Panc1 (cell line): ENCODE measurements at regions not wholly inside any gene's neighbourhood (a gene's known extent, or its start where the extent isn't known, plus 50 kb on each side); places are given as distances from the start of the nearest gene placed in this dataset.
A peak's percentile ranks its signal among the peaks of the same experiment; 100 is the strongest.

Experiments used
- ATAC-seq: fragments of 200-7000 bp; cut with Tn5 transposase; 2 replicates; pipeline ENCODE4 v1.9.1; 2020; ENCODE audit warnings: mild to moderate bottlenecking, moderate library complexity
- BruUV-seq: library from RNA; stranded (reverse); fragments of 400-500 nt; replicated peaks from 2 replicates; lab custom pipeline; 2021; lab: Mats Ljungman, UMichigan
- CTCF ChIA-PET: fragments of 300-600 bp; sonication (Branson Sonifier 250); formaldehyde crosslinking; loops from one replicate; lab custom pipeline; 2022; ENCODE audit warnings: antibody characterized with exemption; lab: Charles Lee
- POLR2A ChIA-PET: fragments of 300-600 bp; sonication (Branson Sonifier 250); formaldehyde crosslinking; loops from one replicate; lab custom pipeline; 2022; ENCODE audit warnings: antibody characterized with exemption; lab: Charles Lee
- DNase-seq: peaks from one replicate; pipeline ENCODE4 v3.0.0-alpha.2; 2010; ENCODE audit warnings: low read depth, low spot score
- H3K27ac ChIP-seq: 2 replicates; pipeline ENCODE4 v1.5.1; 2011; ENCODE audit warnings: mild to moderate bottlenecking, low read length, inconsistent platforms
- H3K27me3 ChIP-seq: fragments of 200-500 bp; sonication (Bioruptor generic); 2 replicates; pipeline ENCODE4 v1.6.0; 2014; ENCODE audit warnings: low read length, inconsistent platforms; ENCODE audit not compliant: control insufficient read depth, insufficient read depth
- H3K36me3 ChIP-seq: fragments of 200-500 bp; sonication (Bioruptor generic); 2 replicates; pipeline ENCODE4 v1.5.1; 2014; ENCODE audit warnings: inconsistent platforms, mild to moderate bottlenecking, low read length, moderate library complexity; ENCODE audit not compliant: control insufficient read depth, insufficient read depth
- H3K4me1 ChIP-seq: 2 replicates; pipeline ENCODE4 v1.5.1; 2011; ENCODE audit warnings: inconsistent platforms, mild to moderate bottlenecking, low read length, moderate library complexity; ENCODE audit not compliant: control insufficient read depth, insufficient read depth
- H3K4me3 ChIP-seq, 2 experiments: 2 replicates each; pipeline ENCODE4 v1.5.1; 2011 to 2012; ENCODE audit warnings: low read depth in 2 of 2, low read length in 2 of 2, mild to moderate bottlenecking in 2 of 2, inconsistent platforms in 1 of 2, moderate library complexity in 1 of 2
- H3K9me3 ChIP-seq: fragments of 200-500 bp; sonication (Bioruptor generic); 2 replicates; pipeline ENCODE4 v1.5.1; 2014; ENCODE audit warnings: low read depth, mild to moderate bottlenecking, inconsistent platforms, low read length, moderate library complexity; ENCODE audit not compliant: control insufficient read depth, insufficient read depth
- POLR2AphosphoS5 ChIP-seq: IDR thresholded peaks from 2 replicates; pipeline ENCODE4 v1.6.1; 2012; ENCODE audit warnings: mild to moderate bottlenecking, low read depth, low read length, moderate library complexity
- SIN3A ChIP-seq: IDR thresholded peaks from 2 replicates; pipeline ENCODE4 v1.6.1; 2012; ENCODE audit warnings: low read depth, mild to moderate bottlenecking, low read length, moderate library complexity, borderline replicate concordance; ENCODE audit not compliant: insufficient read depth
- TCF7L2 ChIP-seq: IDR thresholded peaks from 2 replicates; pipeline ENCODE4 v1.6.1; 2011; ENCODE audit warnings: mild to moderate bottlenecking, low read depth, low read length, inconsistent platforms
- in situ Hi-C: cut with HindIII; loops from 2 replicates; pipeline ENCODE4 v1.10.0; 2016; ENCODE audit warnings: low sequenced_read_pairs, low pct_unique_long_range_greater_than_20kb
- intact Hi-C: fragments of 100-400 bp; cut with micrococcal nuclease; formaldehyde crosslinking; loops from one replicate; pipeline ENCODE4 v1.10.0; 2022; ENCODE audit not compliant: unreplicated experiment
- TF ChIP-seq, protein P1 (sequence below): fragments of 450-650 bp; IDR thresholded peaks from 2 replicates; pipeline ENCODE4 v1.5.1; 2017; ENCODE audit warnings: mild to moderate bottlenecking
- TF ChIP-seq, protein P2 (sequence below), 2 experiments: IDR thresholded peaks; 2 replicates each; pipeline ENCODE4 v1.6.1; 2011 to 2012; ENCODE audit warnings: low read depth in 2 of 2, control low read depth in 1 of 2, low read length in 1 of 2, mild to moderate bottlenecking in 1 of 2, moderate library complexity in 1 of 2; ENCODE audit not compliant: insufficient read depth in 1 of 2

DNA sequence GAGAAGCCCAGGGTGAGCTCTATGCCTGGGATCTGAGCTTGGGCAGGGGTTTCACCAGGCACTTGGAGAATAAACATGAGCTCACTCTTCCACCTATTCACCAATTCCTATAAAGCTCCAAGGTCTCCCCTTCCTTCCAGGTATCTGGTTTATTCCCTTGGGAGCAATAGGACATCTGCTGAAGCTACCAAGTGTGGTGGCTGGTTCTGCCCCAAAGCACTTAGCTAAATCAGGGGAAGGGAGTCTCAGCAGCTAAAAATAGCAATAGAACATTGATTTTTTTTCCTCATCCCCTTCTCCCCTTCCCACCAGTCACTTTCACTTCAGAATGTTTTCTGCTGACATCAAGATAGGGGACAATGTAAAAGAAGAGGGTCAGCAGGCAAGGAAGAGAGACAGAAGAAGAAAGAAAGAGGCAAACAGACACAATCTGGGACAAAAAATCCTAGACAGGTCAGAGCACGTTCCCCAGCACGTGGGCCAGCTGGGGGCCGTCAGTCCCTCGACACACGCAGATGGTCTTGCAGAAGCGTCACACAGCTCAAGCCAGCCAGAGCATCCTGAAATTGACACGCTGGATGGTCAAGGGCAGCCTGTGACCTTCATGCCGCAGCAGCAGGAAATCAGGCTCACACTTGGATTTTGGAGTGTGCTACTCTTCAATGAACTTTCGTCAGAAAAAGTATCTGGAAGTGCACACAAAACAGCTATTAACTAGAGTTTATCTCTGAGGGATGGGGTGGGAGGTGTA is 176.0 kb downstream of the ZNF608 start:
- TF ChIP-seq, protein P1, sequence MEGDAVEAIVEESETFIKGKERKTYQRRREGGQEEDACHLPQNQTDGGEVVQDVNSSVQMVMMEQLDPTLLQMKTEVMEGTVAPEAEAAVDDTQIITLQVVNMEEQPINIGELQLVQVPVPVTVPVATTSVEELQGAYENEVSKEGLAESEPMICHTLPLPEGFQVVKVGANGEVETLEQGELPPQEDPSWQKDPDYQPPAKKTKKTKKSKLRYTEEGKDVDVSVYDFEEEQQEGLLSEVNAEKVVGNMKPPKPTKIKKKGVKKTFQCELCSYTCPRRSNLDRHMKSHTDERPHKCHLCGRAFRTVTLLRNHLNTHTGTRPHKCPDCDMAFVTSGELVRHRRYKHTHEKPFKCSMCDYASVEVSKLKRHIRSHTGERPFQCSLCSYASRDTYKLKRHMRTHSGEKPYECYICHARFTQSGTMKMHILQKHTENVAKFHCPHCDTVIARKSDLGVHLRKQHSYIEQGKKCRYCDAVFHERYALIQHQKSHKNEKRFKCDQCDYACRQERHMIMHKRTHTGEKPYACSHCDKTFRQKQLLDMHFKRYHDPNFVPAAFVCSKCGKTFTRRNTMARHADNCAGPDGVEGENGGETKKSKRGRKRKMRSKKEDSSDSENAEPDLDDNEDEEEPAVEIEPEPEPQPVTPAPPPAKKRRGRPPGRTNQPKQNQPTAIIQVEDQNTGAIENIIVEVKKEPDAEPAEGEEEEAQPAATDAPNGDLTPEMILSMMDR, result no peak
- TF ChIP-seq TCF7L2, result no peak
- TF ChIP-seq, protein P2, sequence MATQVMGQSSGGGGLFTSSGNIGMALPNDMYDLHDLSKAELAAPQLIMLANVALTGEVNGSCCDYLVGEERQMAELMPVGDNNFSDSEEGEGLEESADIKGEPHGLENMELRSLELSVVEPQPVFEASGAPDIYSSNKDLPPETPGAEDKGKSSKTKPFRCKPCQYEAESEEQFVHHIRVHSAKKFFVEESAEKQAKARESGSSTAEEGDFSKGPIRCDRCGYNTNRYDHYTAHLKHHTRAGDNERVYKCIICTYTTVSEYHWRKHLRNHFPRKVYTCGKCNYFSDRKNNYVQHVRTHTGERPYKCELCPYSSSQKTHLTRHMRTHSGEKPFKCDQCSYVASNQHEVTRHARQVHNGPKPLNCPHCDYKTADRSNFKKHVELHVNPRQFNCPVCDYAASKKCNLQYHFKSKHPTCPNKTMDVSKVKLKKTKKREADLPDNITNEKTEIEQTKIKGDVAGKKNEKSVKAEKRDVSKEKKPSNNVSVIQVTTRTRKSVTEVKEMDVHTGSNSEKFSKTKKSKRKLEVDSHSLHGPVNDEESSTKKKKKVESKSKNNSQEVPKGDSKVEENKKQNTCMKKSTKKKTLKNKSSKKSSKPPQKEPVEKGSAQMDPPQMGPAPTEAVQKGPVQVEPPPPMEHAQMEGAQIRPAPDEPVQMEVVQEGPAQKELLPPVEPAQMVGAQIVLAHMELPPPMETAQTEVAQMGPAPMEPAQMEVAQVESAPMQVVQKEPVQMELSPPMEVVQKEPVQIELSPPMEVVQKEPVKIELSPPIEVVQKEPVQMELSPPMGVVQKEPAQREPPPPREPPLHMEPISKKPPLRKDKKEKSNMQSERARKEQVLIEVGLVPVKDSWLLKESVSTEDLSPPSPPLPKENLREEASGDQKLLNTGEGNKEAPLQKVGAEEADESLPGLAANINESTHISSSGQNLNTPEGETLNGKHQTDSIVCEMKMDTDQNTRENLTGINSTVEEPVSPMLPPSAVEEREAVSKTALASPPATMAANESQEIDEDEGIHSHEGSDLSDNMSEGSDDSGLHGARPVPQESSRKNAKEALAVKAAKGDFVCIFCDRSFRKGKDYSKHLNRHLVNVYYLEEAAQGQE (IDR thresholded peaks at IDR 0.05; ENCODE audit: insufficient read depth in 1 of 2, low read depth in 2 of 2, low read length in 1 of 2), result no peak
- TF ChIP-seq SIN3A, result no peak
- TF ChIP-seq POLR2AphosphoS5, result no peak
- Histone ChIP-seq H3K9me3 (no peaks in the 10 kb centered on the region), H3K4me3 (no peak overlapping the region), H3K27me3 (no peaks in the 10 kb centered on the region), H3K36me3 (no peaks in the 10 kb centered on the region), H3K4me1 (peaks cover 6% of the 10 kb centered on the region), H3K27ac (peak overlapping the region; percentile 55; the same call in 1 of the 2 replicates)
- BruUV-seq, result no TSS peak
- DNase-seq (no peak), ATAC-seq (no peak)
- intact Hi-C loops (no loop called here), in situ Hi-C loops (no loop called here)
- POLR2A ChIA-PET, result no interaction called here
- CTCF ChIA-PET, result no interaction called here

DNA sequence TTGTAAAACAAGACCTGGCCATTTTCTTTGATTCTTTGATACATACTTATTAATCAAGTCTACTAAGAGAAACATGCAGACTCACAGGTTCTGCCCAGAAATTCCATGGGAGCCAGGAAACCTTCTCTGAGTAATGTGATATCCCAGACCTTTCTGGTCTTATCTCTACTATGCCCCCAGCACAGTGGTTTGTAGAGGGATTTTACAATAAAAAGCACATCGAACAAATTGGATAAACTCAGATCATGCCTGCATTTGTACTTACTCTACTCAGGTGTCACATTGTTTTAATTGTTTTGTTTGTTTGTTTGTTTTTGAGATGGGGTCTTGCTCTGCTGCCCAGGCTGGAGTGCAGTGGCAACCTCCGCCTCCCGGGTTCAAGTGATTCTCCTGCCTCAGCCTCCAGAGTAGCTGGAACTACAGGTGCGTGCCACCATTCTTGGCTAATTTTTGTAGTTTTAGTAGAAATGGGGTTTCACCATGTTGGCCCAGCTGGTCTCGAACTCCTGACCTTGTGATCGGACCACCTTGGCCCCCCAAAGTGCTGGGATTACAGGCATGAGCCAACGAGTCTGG is 179.5 kb downstream of the ZNF608 start:
- Histone ChIP-seq H3K4me1 (no peaks in the 10 kb centered on the region), H3K27me3 (no peaks in the 10 kb centered on the region), H3K4me3 (no peak overlapping the region), H3K27ac (no peak overlapping the region), H3K9me3 (no peaks in the 10 kb centered on the region), H3K36me3 (no peaks in the 10 kb centered on the region)
- TF ChIP-seq POLR2AphosphoS5, result no peak
- TF ChIP-seq TCF7L2, result no peak
- TF ChIP-seq, protein P2 (IDR thresholded peaks at IDR 0.05; ENCODE audit: insufficient read depth in 1 of 2, low read depth in 2 of 2, low read length in 1 of 2), result no peak
- TF ChIP-seq SIN3A, result no peak
- TF ChIP-seq, protein P1, result no peak
- POLR2A ChIA-PET, result no interaction called here
- in situ Hi-C loops (no loop called here), intact Hi-C loops (no loop called here)
- CTCF ChIA-PET, result no interaction called here
- BruUV-seq, result no TSS peak
- ATAC-seq (no peak), DNase-seq (no peak)
